Psoas muscle (tissue), 7 donors: ENCODE measurements at regions not wholly inside any gene's neighbourhood (a gene's known extent, or its start where the extent isn't known, plus 50 kb on each side); places are given as distances from the start of the nearest gene placed in this dataset.
"Not testable (repeated sequence)": the region's sequence is repeated elsewhere in the genome, so short reads cannot be mapped to it uniquely, and the experiment has no call there.

Experiments
- ATAC-seq, 4 donors: fragments of 200-7000 bp; cut with Tn5 transposase; one replicate each; pipeline ENCODE4 v1.9.1; 2020; ENCODE audit warnings: moderate library complexity in 3 of 4, mild to moderate bottlenecking in 2 of 4
- DNase-seq, 2 donors: peaks; one replicate each; pipeline ENCODE4 v3.0.0-alpha.2; 2020
- H3K27ac ChIP-seq: fragments of 200-600 bp; one replicate; pipeline ENCODE4 v1.8.0; 2022
- H3K27me3 ChIP-seq, 3 donors: fragments of 200-600 bp in 1 of 3; one replicate each; pipeline versions ENCODE4 v1.6.1 to v1.8.0; 2013 to 2022; ENCODE audit warnings: low read length in 2 of 3, mild to moderate bottlenecking in 2 of 3, moderate library complexity in 1 of 3; ENCODE audit not compliant: insufficient read depth in 3 of 3
- H3K36me3 ChIP-seq, 2 donors: fragments of 200-600 bp in 1 of 2; one replicate each; pipeline versions ENCODE4 v1.6.1 to v1.8.0; 2013 to 2022; ENCODE audit warnings: low read depth in 1 of 2, mild to moderate bottlenecking in 1 of 2, moderate library complexity in 1 of 2; ENCODE audit not compliant: insufficient read depth in 1 of 2
- H3K4me1 ChIP-seq: fragments of 200-600 bp; one replicate; pipeline ENCODE4 v1.8.0; 2022
- H3K4me3 ChIP-seq: fragments of 200-600 bp; one replicate; pipeline ENCODE4 v1.8.0; 2022; ENCODE audit warnings: mild to moderate bottlenecking
- H3K9me3 ChIP-seq: fragments of 200-600 bp; one replicate; pipeline ENCODE4 v1.8.0; 2022
- WGBS, 3 donors: extraction: QIAGEN DNeasy Blood & Tissue Kit; methylation state at CpG; one replicate each; pipeline versions ENCODE4 v1.1.6 to v1.1.7; 2013; 5-methylcytosine and 5-hydroxymethylcytosine counted together
- intact Hi-C, 2 donors: fragments of 100-400 bp; cut with DNase I; formaldehyde crosslinking; loops; one replicate each; pipeline versions ENCODE4 v1.11.0 to v1.14.2; 2022
- TF ChIP-seq, protein P1 (sequence below): fragments of 200-600 bp; IDR thresholded peaks from one replicate; pipeline ENCODE4 v1.8.0; 2022; ENCODE audit warnings: antibody characterized with exemption
- donor health status: healthy with polysubstance abuse.
- donor health status: DM: no; HTN: no; CAD: no; lungs with moderate emphysema.
- donor health status: Bipolar disorder and iron deficiency.
- donor health status: healthy.
- donor health status: DM: yes; HTN: yes; CAD: no.
- donor health status: DM: no; HTN: no; CAD: no.
- donor health status: DM: yes; HTN: yes; CAD: no.

- 41 to 45% (median 41%) methylated on average over 5 of the region's 5 CpGs for WGBS, 3 donors
- TF ChIP-seq, protein P1, sequence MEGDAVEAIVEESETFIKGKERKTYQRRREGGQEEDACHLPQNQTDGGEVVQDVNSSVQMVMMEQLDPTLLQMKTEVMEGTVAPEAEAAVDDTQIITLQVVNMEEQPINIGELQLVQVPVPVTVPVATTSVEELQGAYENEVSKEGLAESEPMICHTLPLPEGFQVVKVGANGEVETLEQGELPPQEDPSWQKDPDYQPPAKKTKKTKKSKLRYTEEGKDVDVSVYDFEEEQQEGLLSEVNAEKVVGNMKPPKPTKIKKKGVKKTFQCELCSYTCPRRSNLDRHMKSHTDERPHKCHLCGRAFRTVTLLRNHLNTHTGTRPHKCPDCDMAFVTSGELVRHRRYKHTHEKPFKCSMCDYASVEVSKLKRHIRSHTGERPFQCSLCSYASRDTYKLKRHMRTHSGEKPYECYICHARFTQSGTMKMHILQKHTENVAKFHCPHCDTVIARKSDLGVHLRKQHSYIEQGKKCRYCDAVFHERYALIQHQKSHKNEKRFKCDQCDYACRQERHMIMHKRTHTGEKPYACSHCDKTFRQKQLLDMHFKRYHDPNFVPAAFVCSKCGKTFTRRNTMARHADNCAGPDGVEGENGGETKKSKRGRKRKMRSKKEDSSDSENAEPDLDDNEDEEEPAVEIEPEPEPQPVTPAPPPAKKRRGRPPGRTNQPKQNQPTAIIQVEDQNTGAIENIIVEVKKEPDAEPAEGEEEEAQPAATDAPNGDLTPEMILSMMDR: no peak
- intact Hi-C loops: no loop called here
- no peaks in the 10 kb centered on the region for H3K36me3 ChIP-seq
- H3K4me3 ChIP-seq: no peak overlapping the region
- H3K9me3 ChIP-seq: no peaks in the 10 kb centered on the region
- DNase-seq: no peak
- ATAC-seq: no peak
- no peaks in the 10 kb centered on the region for H3K27me3 ChIP-seq
- no peak overlapping the region for H3K27ac ChIP-seq
- H3K4me1 ChIP-seq: no peaks in the 10 kb centered on the region
Observed at GRCh38 chr12:31794745-31795144, 65.9 kb upstream of the AMN1 start.

DNA sequence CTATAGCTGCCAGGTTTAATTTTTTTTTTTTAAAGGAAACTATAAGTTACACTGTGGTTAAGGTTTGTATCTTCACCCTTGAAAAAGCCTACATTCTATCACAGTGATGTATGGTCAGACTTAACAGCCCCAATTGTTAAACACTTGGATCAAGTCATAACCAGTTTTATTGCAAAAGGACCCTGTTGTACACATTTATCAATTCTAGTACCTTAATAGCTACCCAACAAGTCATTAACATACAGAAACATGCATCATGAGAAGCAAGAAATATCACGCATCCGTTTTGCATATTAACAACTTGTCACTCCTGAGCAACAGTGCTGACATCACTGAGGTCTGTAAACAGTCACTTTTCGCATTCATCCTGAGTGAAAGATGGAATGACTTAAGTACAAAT is 62.4 kb upstream of the AMN1 start:
- DNase-seq, H3K9me3 ChIP-seq, ATAC-seq, H3K4me1 ChIP-seq, H3K27me3 ChIP-seq, H3K36me3 ChIP-seq, H3K4me3 ChIP-seq, intact Hi-C loops, H3K27ac ChIP-seq: not testable (repeated sequence)
- 79 to 94% (median 91%) methylated on average over 3 of the region's 3 CpGs for WGBS, 3 donors

DNA sequence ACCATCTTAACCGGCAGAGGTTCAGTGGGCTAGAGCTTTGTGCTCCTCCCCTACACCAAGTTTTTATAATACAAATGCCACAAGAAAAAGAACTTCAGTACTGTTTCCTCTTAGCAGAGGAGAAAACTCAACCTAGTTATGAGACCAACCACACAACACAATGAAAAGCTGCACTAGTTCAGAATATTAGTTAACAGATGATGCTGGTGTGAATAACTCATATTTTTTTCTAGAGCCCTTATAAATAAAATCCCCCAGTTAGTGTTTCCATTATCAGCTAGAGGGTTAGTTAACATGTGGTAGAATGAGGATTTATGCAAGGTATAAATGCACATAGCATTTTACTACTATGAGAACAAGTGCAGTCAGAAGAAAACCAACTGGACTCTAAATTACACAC is 61.9 kb upstream of the AMN1 start:
- WGBS, 3 donors: 0 to 21% (median 0%) methylated on average over 1 of the region's 1 CpG
- DNase-seq: no peak
- Histone ChIP-seq H3K4me1 (no peaks in the 10 kb centered on the region), H3K27me3 (no peaks in the 10 kb centered on the region), H3K27ac (no peak overlapping the region), H3K36me3 (no peaks in the 10 kb centered on the region), H3K9me3 (no peaks in the 10 kb centered on the region), H3K4me3 (no peak overlapping the region)
- TF ChIP-seq, protein P1: no peak
- intact Hi-C loops: no loop called here
- no peak for ATAC-seq

GRCh38 chr12:31785318-31785717 is 56.5 kb upstream of the AMN1 start:
- WGBS, 3 donors: 45 to 52% (median 48%) methylated on average over 2 of the region's 2 CpGs
- H3K27ac ChIP-seq: no peak overlapping the region
- ATAC-seq (no peak), DNase-seq (no peak)
- H3K36me3 ChIP-seq: no peaks in the 10 kb centered on the region
- no peaks in the 10 kb centered on the region for H3K9me3 ChIP-seq
- no peak overlapping the region for H3K4me3 ChIP-seq
- TF ChIP-seq, protein P1: no peak
- intact Hi-C loops: no loop called here
- no peaks in the 10 kb centered on the region for H3K4me1 ChIP-seq
- no peaks in the 10 kb centered on the region for H3K27me3 ChIP-seq

- WGBS, 3 donors: 31 to 35% (median 32%) methylated on average over 3 of the region's 3 CpGs
- no peaks in the 10 kb centered on the region for H3K9me3 ChIP-seq
- no peak for ATAC-seq
- H3K4me3 ChIP-seq: no peak overlapping the region
- intact Hi-C loops: no loop called here
- no peak overlapping the region for H3K27ac ChIP-seq
- no peak for DNase-seq
- H3K27me3 ChIP-seq: no peaks in the 10 kb centered on the region
- no peaks in the 10 kb centered on the region for H3K4me1 ChIP-seq
- H3K36me3 ChIP-seq: no peaks in the 10 kb centered on the region
- TF ChIP-seq, protein P1: no peak
Observed at GRCh38 chr12:31783996-31784645, 55.3 kb upstream of the AMN1 start.
